Sigmoid colon (tissue), 3 donors: ENCODE measurements at regions not wholly inside any gene's neighbourhood (a gene's known extent, or its start where the extent isn't known, plus 50 kb on each side); places are given as distances from the start of the nearest gene placed in this dataset.

Source experiments
- POLR2A ChIP-seq, 2 donors: fragments of 450-650 bp; IDR thresholded peaks; one replicate each; pipeline ENCODE4 v1.6.1; 2016; ENCODE audit warnings: antibody characterized with exemption in 2 of 2, mild to moderate bottlenecking in 2 of 2, moderate library complexity in 2 of 2
- TF ChIP-seq, protein P1 (sequence below), 4 experiments: fragments of 450-650 bp in 3 of 4; fragments of 200-600 bp in 1 of 4; IDR thresholded peaks; one replicate each; pipeline ENCODE4 v1.5.1; 2016 to 2019; ENCODE audit warnings: antibody characterized with exemption in 4 of 4, mild to moderate bottlenecking in 3 of 4, moderate library complexity in 2 of 4

DNA sequence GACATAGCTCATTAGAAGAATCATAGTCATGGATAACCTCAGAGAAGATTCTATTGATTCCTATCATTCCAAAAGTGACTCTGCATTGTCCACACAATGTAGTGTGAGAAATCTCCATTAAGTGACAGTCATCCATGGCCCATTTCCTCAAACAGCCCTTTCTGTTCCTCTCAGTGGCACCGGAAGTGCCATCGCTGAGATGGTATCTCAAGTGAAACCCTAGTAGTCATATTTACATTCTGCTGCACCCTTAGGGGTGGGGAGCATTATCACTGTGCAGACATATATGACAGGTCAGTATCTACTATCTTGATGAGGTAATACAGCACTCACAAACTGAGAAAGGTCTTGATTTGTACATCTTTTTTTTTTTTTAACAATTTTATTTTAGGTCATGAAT, 55.4 kb upstream of the MIER3 start:
- no peak for TF ChIP-seq POLR2A (IDR thresholded peaks at IDR 0.05)
- TF ChIP-seq, protein P1, sequence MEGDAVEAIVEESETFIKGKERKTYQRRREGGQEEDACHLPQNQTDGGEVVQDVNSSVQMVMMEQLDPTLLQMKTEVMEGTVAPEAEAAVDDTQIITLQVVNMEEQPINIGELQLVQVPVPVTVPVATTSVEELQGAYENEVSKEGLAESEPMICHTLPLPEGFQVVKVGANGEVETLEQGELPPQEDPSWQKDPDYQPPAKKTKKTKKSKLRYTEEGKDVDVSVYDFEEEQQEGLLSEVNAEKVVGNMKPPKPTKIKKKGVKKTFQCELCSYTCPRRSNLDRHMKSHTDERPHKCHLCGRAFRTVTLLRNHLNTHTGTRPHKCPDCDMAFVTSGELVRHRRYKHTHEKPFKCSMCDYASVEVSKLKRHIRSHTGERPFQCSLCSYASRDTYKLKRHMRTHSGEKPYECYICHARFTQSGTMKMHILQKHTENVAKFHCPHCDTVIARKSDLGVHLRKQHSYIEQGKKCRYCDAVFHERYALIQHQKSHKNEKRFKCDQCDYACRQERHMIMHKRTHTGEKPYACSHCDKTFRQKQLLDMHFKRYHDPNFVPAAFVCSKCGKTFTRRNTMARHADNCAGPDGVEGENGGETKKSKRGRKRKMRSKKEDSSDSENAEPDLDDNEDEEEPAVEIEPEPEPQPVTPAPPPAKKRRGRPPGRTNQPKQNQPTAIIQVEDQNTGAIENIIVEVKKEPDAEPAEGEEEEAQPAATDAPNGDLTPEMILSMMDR (IDR thresholded peaks at IDR 0.05) = no peak
